Fibroblast of lung (primary cell): ENCODE measurements at regions not wholly inside any gene's neighbourhood (a gene's known extent, or its start where the extent isn't known, plus 50 kb on each side); places are given as distances from the start of the nearest gene placed in this dataset.

Experiments
- EZH2 ChIP-seq: IDR thresholded peaks from 2 replicates; pipeline ENCODE4 v1.5.1; 2012; ENCODE audit warnings: low read length, control low read depth, mild to moderate bottlenecking; ENCODE audit errors: missing control alignments
- TF ChIP-seq, protein P1 (sequence below), 2 donors: IDR thresholded peaks in 1 of 2; conservative IDR thresholded peaks in 1 of 2; 1 replicate in 1 of 2; 2 replicates in 1 of 2; pipeline ENCODE4 v1.5.1; 2011 to 2012; ENCODE audit warnings: low read length in 2 of 2, control low read depth in 1 of 2, inconsistent platforms in 1 of 2, low read depth in 1 of 2, mild to moderate bottlenecking in 1 of 2

DNA sequence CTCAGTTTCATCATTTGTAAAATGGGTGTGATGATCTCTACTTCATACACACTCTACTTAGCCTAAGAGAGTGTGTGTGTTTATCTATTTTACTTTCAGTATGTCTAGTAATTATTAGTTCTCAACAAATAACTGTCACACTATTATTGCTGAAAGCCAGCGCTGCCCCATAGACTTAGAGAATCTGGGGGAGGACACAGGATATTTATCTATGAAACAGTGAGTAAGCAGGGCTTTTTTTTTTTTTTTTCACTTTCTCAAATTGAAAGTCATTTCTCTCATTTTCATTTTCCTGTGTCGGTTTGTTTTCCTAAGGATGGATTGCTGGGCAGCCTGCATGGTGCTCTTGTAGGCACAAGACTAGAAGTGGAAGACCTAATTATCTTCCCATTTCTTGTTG is 248.4 kb upstream of the RPS23 start:
- TF ChIP-seq, protein P1, sequence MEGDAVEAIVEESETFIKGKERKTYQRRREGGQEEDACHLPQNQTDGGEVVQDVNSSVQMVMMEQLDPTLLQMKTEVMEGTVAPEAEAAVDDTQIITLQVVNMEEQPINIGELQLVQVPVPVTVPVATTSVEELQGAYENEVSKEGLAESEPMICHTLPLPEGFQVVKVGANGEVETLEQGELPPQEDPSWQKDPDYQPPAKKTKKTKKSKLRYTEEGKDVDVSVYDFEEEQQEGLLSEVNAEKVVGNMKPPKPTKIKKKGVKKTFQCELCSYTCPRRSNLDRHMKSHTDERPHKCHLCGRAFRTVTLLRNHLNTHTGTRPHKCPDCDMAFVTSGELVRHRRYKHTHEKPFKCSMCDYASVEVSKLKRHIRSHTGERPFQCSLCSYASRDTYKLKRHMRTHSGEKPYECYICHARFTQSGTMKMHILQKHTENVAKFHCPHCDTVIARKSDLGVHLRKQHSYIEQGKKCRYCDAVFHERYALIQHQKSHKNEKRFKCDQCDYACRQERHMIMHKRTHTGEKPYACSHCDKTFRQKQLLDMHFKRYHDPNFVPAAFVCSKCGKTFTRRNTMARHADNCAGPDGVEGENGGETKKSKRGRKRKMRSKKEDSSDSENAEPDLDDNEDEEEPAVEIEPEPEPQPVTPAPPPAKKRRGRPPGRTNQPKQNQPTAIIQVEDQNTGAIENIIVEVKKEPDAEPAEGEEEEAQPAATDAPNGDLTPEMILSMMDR (conservative IDR thresholded peaks at IDR 0.05 in 1 of 2, IDR thresholded peaks at IDR 0.05 in 1 of 2; ENCODE audit: low read depth in 1 of 2, low read length in 2 of 2): no peak
- no peak for TF ChIP-seq EZH2
